Osteocyte (in vitro differentiated cells): ENCODE measurements at regions not wholly inside any gene's neighbourhood (a gene's known extent, or its start where the extent isn't known, plus 50 kb on each side); places are given as distances from the start of the nearest gene placed in this dataset.
"Not testable (repeated sequence)": the region's sequence is repeated elsewhere in the genome, so short reads cannot be mapped to it uniquely, and the experiment has no call there.

Experiments
- DNase-seq: peaks from one replicate; pipeline ENCODE4 v3.0.0; 2021; ENCODE audit warnings: mixed read lengths; ENCODE audit not compliant: unreplicated experiment; ENCODE audit errors: extremely low spot score
- H3K27ac Mint-ChIP-seq: one replicate; pipeline ENCODE4 v1.8.0; 2021; ENCODE audit warnings: mild to moderate bottlenecking, mixed read lengths; ENCODE audit not compliant: unreplicated experiment
- H3K27me3 Mint-ChIP-seq: one replicate; pipeline ENCODE4 v1.8.0; 2021; ENCODE audit warnings: mixed read lengths; ENCODE audit not compliant: unreplicated experiment
- H3K36me3 Mint-ChIP-seq: one replicate; pipeline ENCODE4 v1.8.0; 2021; ENCODE audit warnings: mixed read lengths; ENCODE audit not compliant: unreplicated experiment
- H3K4me1 Mint-ChIP-seq: one replicate; pipeline ENCODE4 v1.8.0; 2021; ENCODE audit warnings: mixed read lengths; ENCODE audit not compliant: unreplicated experiment
- H3K4me3 Mint-ChIP-seq: one replicate; pipeline ENCODE4 v1.8.0; 2021; ENCODE audit warnings: mild to moderate bottlenecking, moderate library complexity, mixed read lengths; ENCODE audit not compliant: unreplicated experiment
- H3K9me3 Mint-ChIP-seq: one replicate; pipeline ENCODE4 v1.8.0; 2021; ENCODE audit warnings: mixed read lengths; ENCODE audit not compliant: unreplicated experiment
- CTCF ChIP-seq: fragments of 200-600 bp; sonication (generic); IDR thresholded peaks from 2 replicates; pipeline ENCODE4 v1.5.0; 2021; ENCODE audit warnings: antibody characterized with exemption, mild to moderate bottlenecking, moderate library complexity

- no peak overlapping the region for H3K4me3 Mint-ChIP-seq
- H3K36me3 Mint-ChIP-seq, result peaks cover 5% of the 10 kb centered on the region
- DNase-seq, result no peak
- peaks cover 14% of the 10 kb centered on the region for H3K9me3 Mint-ChIP-seq
- H3K4me1 Mint-ChIP-seq, result peaks cover 3% of the 10 kb centered on the region
- peaks cover 3% of the 10 kb centered on the region for H3K27me3 Mint-ChIP-seq
- H3K27ac Mint-ChIP-seq, result no peak overlapping the region
- no peak for TF ChIP-seq CTCF
Observed at GRCh38 chr3:164303894-164304293, 774.4 kb downstream of the SI start.

- peaks cover 14% of the 10 kb centered on the region for H3K9me3 Mint-ChIP-seq
- TF ChIP-seq CTCF, result no peak
- H3K27me3 Mint-ChIP-seq, result no peaks in the 10 kb centered on the region
- no peak overlapping the region for H3K4me3 Mint-ChIP-seq
- peaks cover 3% of the 10 kb centered on the region for H3K4me1 Mint-ChIP-seq
- H3K36me3 Mint-ChIP-seq, result no peaks in the 10 kb centered on the region
- no peak overlapping the region for H3K27ac Mint-ChIP-seq
- no peak for DNase-seq
Observed at GRCh38 chr3:164302622-164303021, 775.7 kb downstream of the SI start.

GRCh38 chr3:164291486-164291885, 786.8 kb downstream of the SI start:
- H3K36me3 Mint-ChIP-seq, H3K4me3 Mint-ChIP-seq, H3K27me3 Mint-ChIP-seq, H3K9me3 Mint-ChIP-seq, H3K4me1 Mint-ChIP-seq, H3K27ac Mint-ChIP-seq, DNase-seq: not testable (repeated sequence)

GRCh38 chr3:164278550-164278949, 799.7 kb downstream of the SI start:
- H3K9me3 Mint-ChIP-seq, result peaks cover 47% of the 10 kb centered on the region
- no peak for TF ChIP-seq CTCF
- no peaks in the 10 kb centered on the region for H3K4me1 Mint-ChIP-seq
- H3K36me3 Mint-ChIP-seq, result peaks cover 7% of the 10 kb centered on the region
- H3K27ac Mint-ChIP-seq, result no peak overlapping the region
- no peak for DNase-seq
- H3K4me3 Mint-ChIP-seq, result no peak overlapping the region
- H3K27me3 Mint-ChIP-seq, result no peaks in the 10 kb centered on the region

GRCh38 chr3:164267053-164267452, 811.2 kb downstream of the SI start:
- Mint-ChIP-seq H3K36me3 (peaks cover 2% of the 10 kb centered on the region), H3K9me3 (peaks cover 6% of the 10 kb centered on the region), H3K4me1 (peaks cover 5% of the 10 kb centered on the region), H3K27me3 (no peaks in the 10 kb centered on the region), H3K4me3 (no peak overlapping the region), H3K27ac (no peak overlapping the region)
- TF ChIP-seq CTCF, result no peak
- DNase-seq, result no peak

GRCh38 chr3:164250923-164251322, 827.4 kb downstream of the SI start:
- Mint-ChIP-seq H3K27me3 (no peaks in the 10 kb centered on the region), H3K9me3 (peaks cover 4% of the 10 kb centered on the region)
- no peak for TF ChIP-seq CTCF

More at GRCh38 chr3:164250923-164251322, 827.4 kb downstream of the SI start:
- no peaks in the 10 kb centered on the region for H3K36me3 Mint-ChIP-seq
- no peak overlapping the region for H3K27ac Mint-ChIP-seq
- H3K4me3 Mint-ChIP-seq, result no peak overlapping the region
- DNase-seq, result no peak
- H3K4me1 Mint-ChIP-seq, result peaks cover 3% of the 10 kb centered on the region
